ENCODE measurements at regions not wholly inside any gene's neighbourhood (a gene's known extent, or its start where the extent isn't known, plus 50 kb on each side); places are given as distances from the start of the nearest gene placed in this dataset.

DNA sequence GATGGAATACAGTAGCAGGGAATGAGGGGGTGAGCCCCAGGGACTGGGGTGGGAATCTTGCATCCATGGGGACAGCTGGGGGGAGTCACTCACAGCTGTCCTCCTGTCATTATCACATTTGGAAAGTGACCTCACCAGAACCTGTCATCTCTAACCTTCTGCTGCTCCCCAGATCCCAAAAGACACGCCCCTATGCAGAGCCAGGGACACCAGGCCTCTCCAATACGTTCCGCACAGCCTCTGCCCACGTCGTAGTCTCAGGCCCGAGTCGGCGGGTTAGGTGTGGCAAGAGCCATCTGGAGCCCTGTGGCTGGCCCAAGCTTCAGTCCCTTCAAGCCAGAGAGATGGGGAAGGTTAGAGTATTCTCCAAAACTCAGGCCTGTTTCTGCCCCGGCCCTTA is 214.3 kb downstream of the ENGASE start:
- Histone ChIP-seq H3K4me3 (ENCODE audit: low read length in 2 of 2) (no peak overlapping the region), H3K9me3 (ENCODE audit: control insufficient read depth in 2 of 2, insufficient read depth in 1 of 2, low read length in 1 of 2) (no peaks in the 10 kb centered on the region), H3K36me3 (ENCODE audit: control insufficient read depth in 2 of 2, insufficient read depth in 2 of 2, low read length in 1 of 2) (no peaks in the 10 kb centered on the region), H3K4me1 (ENCODE audit: control insufficient read depth in 2 of 2, insufficient read depth in 2 of 2, low read length in 2 of 2) (no peaks in the 10 kb centered on the region), H3K27me3 (ENCODE audit: control insufficient read depth in 2 of 2, insufficient read depth in 1 of 2, low read length in 1 of 2) (peaks cover 0 to 4% of the 10 kb centered on the region in 2 donors), H3K27ac (ENCODE audit: low read depth in 1 of 2, low read length in 1 of 2) (no peak overlapping the region)
- no peak for DNase-seq (ENCODE audit: low read depth in 6 of 9, low spot score in 9 of 9)
- WGBS: 89% methylated on average over 9 of the region's 9 CpGs

DNA sequence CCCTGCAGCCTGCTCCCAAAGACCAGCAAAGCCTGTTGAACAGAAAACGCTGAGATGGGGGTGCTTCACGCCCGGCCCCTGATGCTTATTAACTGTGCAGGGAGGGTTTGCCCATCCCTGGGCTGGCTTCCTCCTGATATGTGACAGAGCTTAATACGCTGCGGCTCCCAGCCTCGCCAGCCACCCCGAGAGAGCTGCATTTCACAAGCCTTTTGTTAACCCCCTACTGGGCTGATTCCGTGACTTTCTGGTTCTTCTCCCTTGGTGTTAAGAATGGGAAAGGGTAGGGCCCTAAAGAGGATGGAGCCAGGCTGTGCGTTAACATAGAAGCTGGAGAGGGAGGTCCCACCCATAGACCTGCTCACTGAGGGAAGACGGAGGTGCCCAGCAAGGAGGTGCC is 211.8 kb downstream of the ENGASE start:
- Histone ChIP-seq H3K27ac (ENCODE audit: low read depth in 1 of 2, low read length in 1 of 2) (no peak overlapping the region), H3K27me3 (ENCODE audit: control insufficient read depth in 2 of 2, insufficient read depth in 1 of 2, low read length in 1 of 2) (peaks cover 0 to 4% of the 10 kb centered on the region in 2 donors), H3K4me3 (ENCODE audit: low read length in 2 of 2) (no peak overlapping the region), H3K36me3 (ENCODE audit: control insufficient read depth in 2 of 2, insufficient read depth in 2 of 2, low read length in 1 of 2) (no peaks in the 10 kb centered on the region), H3K9me3 (ENCODE audit: control insufficient read depth in 2 of 2, insufficient read depth in 1 of 2, low read length in 1 of 2) (no peaks in the 10 kb centered on the region), H3K4me1 (ENCODE audit: control insufficient read depth in 2 of 2, insufficient read depth in 2 of 2, low read length in 2 of 2) (no peaks in the 10 kb centered on the region)
- WGBS: 31% methylated on average over 10 of the region's 10 CpGs
- no peak for DNase-seq (ENCODE audit: low read depth in 6 of 9, low spot score in 9 of 9)

DNA sequence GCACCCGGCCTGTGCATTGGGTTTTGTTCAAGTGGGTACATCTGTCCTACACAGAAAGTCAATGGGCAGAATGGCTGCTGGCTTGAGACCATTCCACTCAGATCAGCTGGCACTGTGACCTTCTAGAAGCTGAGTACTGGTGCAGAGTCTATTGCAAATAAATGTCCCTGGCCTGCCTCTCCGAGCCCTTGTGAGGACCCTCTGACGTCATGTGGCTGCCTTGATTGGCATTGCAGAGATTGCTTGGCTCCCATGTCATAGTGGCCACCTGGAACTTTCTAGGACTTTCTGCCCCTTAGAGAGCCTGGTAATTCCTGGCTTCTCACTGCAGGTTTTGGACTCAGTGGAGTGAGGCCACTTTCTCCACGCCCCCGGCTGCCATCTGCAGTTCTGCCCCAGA is 211.3 kb downstream of the ENGASE start:
- WGBS: 81% methylated on average over 5 of the region's 5 CpGs
- H3K4me3 ChIP-seq (ENCODE audit: low read length in 2 of 2): no peak overlapping the region
- no peak overlapping the region for H3K27ac ChIP-seq (ENCODE audit: low read depth in 1 of 2, low read length in 1 of 2)
- no peaks in the 10 kb centered on the region for H3K9me3 ChIP-seq (ENCODE audit: control insufficient read depth in 2 of 2, insufficient read depth in 1 of 2, low read length in 1 of 2)
- no peaks in the 10 kb centered on the region for H3K4me1 ChIP-seq (ENCODE audit: control insufficient read depth in 2 of 2, insufficient read depth in 2 of 2, low read length in 2 of 2)
- H3K27me3 ChIP-seq (ENCODE audit: control insufficient read depth in 2 of 2, insufficient read depth in 1 of 2, low read length in 1 of 2): peaks cover 0 to 4% of the 10 kb centered on the region in 2 donors
- no peak for DNase-seq (ENCODE audit: low read depth in 6 of 9, low spot score in 9 of 9)
- no peaks in the 10 kb centered on the region for H3K36me3 ChIP-seq (ENCODE audit: control insufficient read depth in 2 of 2, insufficient read depth in 2 of 2, low read length in 1 of 2)

DNA sequence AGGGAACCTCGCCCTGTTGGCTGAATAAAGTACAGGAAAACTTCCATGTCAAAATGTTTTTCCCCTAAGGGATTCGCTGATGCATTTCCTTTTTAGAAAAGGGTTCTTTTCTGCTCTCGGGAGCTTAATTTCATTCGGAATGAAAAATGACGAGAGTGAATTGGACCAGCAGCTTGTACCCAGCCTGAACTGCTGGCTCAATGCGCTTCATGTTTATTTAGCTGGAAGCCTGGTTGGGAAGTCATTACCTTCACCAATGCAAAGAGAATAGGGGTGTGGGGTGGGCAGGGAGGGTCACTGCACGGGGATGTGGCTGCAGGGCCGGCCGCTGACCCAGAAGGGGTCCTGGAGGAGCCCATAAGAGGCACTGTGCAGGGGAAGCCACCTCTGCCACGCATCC is 207.7 kb downstream of the ENGASE start:
- no peaks in the 10 kb centered on the region for H3K36me3 ChIP-seq (ENCODE audit: control insufficient read depth in 2 of 2, insufficient read depth in 2 of 2, low read length in 1 of 2)
- no peak overlapping the region for H3K27ac ChIP-seq (ENCODE audit: low read depth in 1 of 2, low read length in 1 of 2)
- no peak overlapping the region for H3K4me3 ChIP-seq (ENCODE audit: low read length in 2 of 2)
- peaks cover 0 to 2% of the 10 kb centered on the region in 2 donors for H3K27me3 ChIP-seq (ENCODE audit: control insufficient read depth in 2 of 2, insufficient read depth in 1 of 2, low read length in 1 of 2)
- H3K4me1 ChIP-seq (ENCODE audit: control insufficient read depth in 2 of 2, insufficient read depth in 2 of 2, low read length in 2 of 2): no peaks in the 10 kb centered on the region
- no peaks in the 10 kb centered on the region for H3K9me3 ChIP-seq (ENCODE audit: control insufficient read depth in 2 of 2, insufficient read depth in 1 of 2, low read length in 1 of 2)
- WGBS: 83% methylated on average over 10 of the region's 10 CpGs
- DNase-seq (ENCODE audit: low read depth in 6 of 9, low spot score in 9 of 9): no peak

DNA sequence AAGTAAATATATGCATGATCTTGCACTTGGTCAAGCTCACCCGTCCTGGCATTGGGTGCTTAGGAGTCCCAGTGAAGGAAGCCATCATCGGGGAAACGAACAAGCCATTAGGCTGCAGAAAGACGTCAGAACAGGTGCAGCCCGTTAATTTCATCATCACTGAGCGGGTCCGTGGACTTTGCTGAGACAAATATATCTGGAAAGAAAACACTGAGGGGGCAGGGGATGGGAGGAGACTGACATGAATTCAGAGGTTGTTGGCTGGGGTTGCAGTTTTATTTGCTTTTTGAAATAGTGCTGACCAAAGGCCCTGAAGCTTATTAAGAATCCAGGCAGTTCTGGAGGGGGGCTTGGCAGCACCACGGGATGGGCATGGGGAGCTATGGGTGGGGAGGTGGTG is 207.2 kb downstream of the ENGASE start:
- Histone ChIP-seq H3K27ac (ENCODE audit: low read depth in 1 of 2, low read length in 1 of 2) (no peak overlapping the region), H3K4me3 (ENCODE audit: low read length in 2 of 2) (no peak overlapping the region), H3K4me1 (ENCODE audit: control insufficient read depth in 2 of 2, insufficient read depth in 2 of 2, low read length in 2 of 2) (no peaks in the 10 kb centered on the region), H3K9me3 (ENCODE audit: control insufficient read depth in 2 of 2, insufficient read depth in 1 of 2, low read length in 1 of 2) (no peaks in the 10 kb centered on the region), H3K27me3 (ENCODE audit: control insufficient read depth in 2 of 2, insufficient read depth in 1 of 2, low read length in 1 of 2) (peaks cover 0 to 2% of the 10 kb centered on the region in 2 donors), H3K36me3 (ENCODE audit: control insufficient read depth in 2 of 2, insufficient read depth in 2 of 2, low read length in 1 of 2) (no peaks in the 10 kb centered on the region)
- no peak for DNase-seq (ENCODE audit: low read depth in 6 of 9, low spot score in 9 of 9)
- WGBS: 75% methylated on average over 8 of the region's 8 CpGs

DNA sequence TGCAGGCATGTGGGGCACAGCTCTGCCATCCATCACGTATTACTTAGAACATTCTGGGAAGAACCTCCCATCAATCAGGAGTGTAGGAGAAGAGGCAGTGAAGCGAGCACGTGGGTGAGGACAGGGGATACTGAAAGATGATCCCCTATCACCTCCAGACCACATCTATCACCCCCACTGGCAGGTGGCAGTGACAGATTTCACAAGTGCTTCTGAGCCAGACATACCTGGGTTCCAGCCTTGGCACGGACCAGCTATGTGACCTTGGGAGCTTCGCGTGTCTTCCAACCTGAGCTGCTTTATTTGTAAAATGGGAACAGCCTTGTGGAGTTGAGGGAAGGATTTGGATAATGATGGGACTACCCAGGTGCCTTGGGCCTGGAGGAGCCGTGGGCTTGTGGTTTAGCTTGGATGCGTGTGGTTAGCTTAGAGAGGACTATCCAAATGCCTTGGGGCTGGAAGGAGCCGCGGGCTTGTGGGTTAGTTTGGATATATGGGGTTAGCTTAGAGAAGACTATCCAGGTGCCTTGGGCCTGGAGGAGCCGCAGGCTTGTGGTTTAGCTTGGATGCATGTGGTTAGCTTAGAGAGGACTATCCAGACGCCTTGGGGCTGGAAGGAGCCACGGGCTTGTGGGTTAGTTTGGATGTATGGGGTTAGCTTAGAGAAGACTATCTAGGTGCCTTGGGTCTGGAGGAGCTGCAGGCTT is 206.4 kb downstream of the ENGASE start:
- Histone ChIP-seq H3K27ac (ENCODE audit: low read depth in 1 of 2, low read length in 1 of 2) (no peak overlapping the region), H3K4me1 (ENCODE audit: control insufficient read depth in 2 of 2, insufficient read depth in 2 of 2, low read length in 2 of 2) (no peaks in the 10 kb centered on the region), H3K4me3 (ENCODE audit: low read length in 2 of 2) (no peak overlapping the region), H3K9me3 (ENCODE audit: control insufficient read depth in 2 of 2, insufficient read depth in 1 of 2, low read length in 1 of 2) (no peaks in the 10 kb centered on the region), H3K36me3 (ENCODE audit: control insufficient read depth in 2 of 2, insufficient read depth in 2 of 2, low read length in 1 of 2) (no peaks in the 10 kb centered on the region), H3K27me3 (ENCODE audit: control insufficient read depth in 2 of 2, insufficient read depth in 1 of 2, low read length in 1 of 2) (no peaks in the 10 kb centered on the region)
- WGBS: 67% methylated on average over 13 of the region's 13 CpGs
- DNase-seq (ENCODE audit: low read depth in 6 of 9, low spot score in 9 of 9): no peak

DNA sequence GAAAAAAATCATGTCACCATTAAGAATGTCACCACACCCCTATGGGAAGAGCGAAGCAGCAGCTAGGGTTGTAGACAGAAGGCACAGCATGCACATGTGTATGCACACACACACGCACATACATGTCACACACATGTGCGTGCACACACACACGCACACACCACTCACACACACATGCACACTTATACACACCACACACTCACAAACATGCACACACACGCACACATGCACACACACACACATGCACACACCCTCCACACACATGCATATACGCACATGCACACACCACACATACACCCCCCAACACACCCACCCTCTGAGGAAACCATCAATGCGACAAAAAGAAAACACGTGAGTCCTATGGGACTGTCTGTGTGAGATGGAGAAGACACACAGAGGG is 205.4 kb downstream of the ENGASE start:
- Histone ChIP-seq H3K27me3 (ENCODE audit: control insufficient read depth in 2 of 2, insufficient read depth in 1 of 2, low read length in 1 of 2) (no peaks in the 10 kb centered on the region), H3K4me3 (ENCODE audit: low read length in 2 of 2) (no peak overlapping the region), H3K36me3 (ENCODE audit: control insufficient read depth in 2 of 2, insufficient read depth in 2 of 2, low read length in 1 of 2) (no peaks in the 10 kb centered on the region), H3K4me1 (ENCODE audit: control insufficient read depth in 2 of 2, insufficient read depth in 2 of 2, low read length in 2 of 2) (no peaks in the 10 kb centered on the region), H3K27ac (ENCODE audit: low read depth in 1 of 2, low read length in 1 of 2) (no peak overlapping the region), H3K9me3 (ENCODE audit: control insufficient read depth in 2 of 2, insufficient read depth in 1 of 2, low read length in 1 of 2) (no peaks in the 10 kb centered on the region)
- WGBS: 95% methylated on average over 8 of the region's 8 CpGs
- no peak for DNase-seq (ENCODE audit: low read depth in 6 of 9, low spot score in 9 of 9)

DNA sequence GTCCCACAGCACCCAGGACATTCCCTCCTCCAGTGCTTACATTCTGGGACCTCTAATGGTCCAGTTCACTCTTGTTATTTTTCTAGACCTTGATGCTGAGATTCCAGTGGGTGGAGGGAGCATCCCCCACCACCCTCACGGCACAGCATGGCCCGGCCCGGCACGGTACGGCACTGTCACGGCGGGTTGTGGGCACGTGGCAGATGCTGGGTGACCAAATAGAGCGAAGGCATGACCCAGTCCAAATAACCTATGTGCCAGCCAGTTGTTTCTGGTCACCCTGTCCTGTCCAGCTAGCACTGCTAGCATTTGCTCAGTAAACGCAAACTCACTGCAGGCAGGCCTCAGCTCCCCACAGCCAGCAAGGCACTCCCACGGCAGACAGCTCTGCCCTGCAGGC is 204.7 kb downstream of the ENGASE start:
- Histone ChIP-seq H3K27ac (ENCODE audit: low read depth in 1 of 2, low read length in 1 of 2) (no peak overlapping the region), H3K27me3 (ENCODE audit: control insufficient read depth in 2 of 2, insufficient read depth in 1 of 2, low read length in 1 of 2) (no peaks in the 10 kb centered on the region), H3K9me3 (ENCODE audit: control insufficient read depth in 2 of 2, insufficient read depth in 1 of 2, low read length in 1 of 2) (no peaks in the 10 kb centered on the region), H3K36me3 (ENCODE audit: control insufficient read depth in 2 of 2, insufficient read depth in 2 of 2, low read length in 1 of 2) (no peaks in the 10 kb centered on the region), H3K4me1 (ENCODE audit: control insufficient read depth in 2 of 2, insufficient read depth in 2 of 2, low read length in 2 of 2) (no peaks in the 10 kb centered on the region), H3K4me3 (ENCODE audit: low read length in 2 of 2) (no peak overlapping the region)
- no peak for DNase-seq (ENCODE audit: low read depth in 6 of 9, low spot score in 9 of 9)
- 94% methylated on average over 11 of the region's 11 CpGs for WGBS

DNA sequence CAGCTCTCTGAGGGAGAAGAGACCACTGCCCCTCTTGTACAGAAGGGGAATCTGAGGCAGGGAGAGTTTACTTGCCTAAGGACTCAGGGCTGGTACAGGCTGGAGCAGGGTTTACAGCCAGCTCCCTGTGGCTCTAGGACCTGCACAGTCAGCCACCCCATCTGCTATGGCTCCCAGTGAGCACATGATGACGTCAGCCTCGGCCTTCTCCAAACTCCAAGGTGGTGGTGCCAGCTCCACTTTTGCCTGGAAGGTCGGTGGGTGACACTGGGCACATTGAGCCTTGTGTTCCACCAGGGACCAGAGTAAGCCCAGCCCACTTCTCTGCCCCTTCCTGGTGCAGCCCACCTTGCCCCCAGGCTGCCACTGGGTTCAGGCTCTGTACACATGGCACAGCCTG is 202.2 kb downstream of the ENGASE start:
- no peak overlapping the region for H3K4me3 ChIP-seq (ENCODE audit: low read length in 2 of 2)
- H3K27me3 ChIP-seq (ENCODE audit: control insufficient read depth in 2 of 2, insufficient read depth in 1 of 2, low read length in 1 of 2): no peaks in the 10 kb centered on the region
- no peaks in the 10 kb centered on the region for H3K9me3 ChIP-seq (ENCODE audit: control insufficient read depth in 2 of 2, insufficient read depth in 1 of 2, low read length in 1 of 2)
- WGBS: 89% methylated on average over 3 of the region's 3 CpGs
- no peaks in the 10 kb centered on the region for H3K36me3 ChIP-seq (ENCODE audit: control insufficient read depth in 2 of 2, insufficient read depth in 2 of 2, low read length in 1 of 2)
- H3K4me1 ChIP-seq (ENCODE audit: control insufficient read depth in 2 of 2, insufficient read depth in 2 of 2, low read length in 2 of 2): no peaks in the 10 kb centered on the region
- no peak overlapping the region for H3K27ac ChIP-seq (ENCODE audit: low read depth in 1 of 2, low read length in 1 of 2)
- no peak for DNase-seq (ENCODE audit: low read depth in 6 of 9, low spot score in 9 of 9)

Data from thymus (tissue), 11 donors.